ENCODE measurements at regions not wholly inside any gene's neighbourhood (a gene's known extent, or its start where the extent isn't known, plus 50 kb on each side); places are given as distances from the start of the nearest gene placed in this dataset.
"Not testable (repeated sequence)": the region's sequence is repeated elsewhere in the genome, so short reads cannot be mapped to it uniquely, and the experiment has no call there.

- no peaks in the 10 kb centered on the region for H3K36me3 ChIP-seq (ENCODE audit: control insufficient read depth in 3 of 3, insufficient read depth in 3 of 3, low read length in 3 of 3)
- H3K4me1 ChIP-seq (ENCODE audit: control insufficient read depth in 3 of 3, insufficient read depth in 3 of 3, low read length in 3 of 3): no peaks in the 10 kb centered on the region
- no peaks in the 10 kb centered on the region for H3K9me3 ChIP-seq (ENCODE audit: control insufficient read depth in 3 of 3, low read length in 3 of 3)
- peaks cover 0 to 29% (median 17%) of the 10 kb centered on the region in 3 donors for H3K27me3 ChIP-seq (ENCODE audit: control insufficient read depth in 3 of 3, insufficient read depth in 3 of 3, low read length in 3 of 3)
- no peak overlapping the region for H3K9ac ChIP-seq (ENCODE audit: low read depth in 1 of 3, low read length in 3 of 3)
- no peak overlapping the region for H3K27ac ChIP-seq (ENCODE audit: low read depth, low read length)
- H3K4me3 ChIP-seq (ENCODE audit: low read length in 3 of 3): no peak overlapping the region
These were observed 106.3 kb upstream of the IRX1 start for GRCh38 chr5:3489239-3489843.

DNA sequence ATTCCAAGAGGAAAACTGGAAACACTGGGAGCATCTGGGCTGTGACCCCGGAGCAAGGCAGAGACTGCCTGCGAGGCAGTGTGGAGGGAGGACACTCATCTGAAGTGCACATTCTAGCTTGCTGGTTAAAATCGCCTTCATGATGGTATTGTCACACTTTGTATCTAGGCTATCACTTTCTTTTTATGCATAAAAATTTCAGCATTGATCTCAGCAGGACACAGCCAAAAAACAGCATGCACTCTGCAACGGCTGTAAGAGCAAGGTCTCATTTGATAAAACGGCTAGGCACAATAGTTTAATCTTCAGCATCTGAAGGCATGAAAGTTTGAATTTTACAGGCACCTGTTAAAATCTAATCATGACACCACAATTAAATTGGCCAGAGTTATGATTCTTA is 110.8 kb upstream of the IRX1 start:
- Histone ChIP-seq H3K4me1 (ENCODE audit: control insufficient read depth in 3 of 3, insufficient read depth in 3 of 3, low read length in 3 of 3) (no peaks in the 10 kb centered on the region), H3K27me3 (ENCODE audit: control insufficient read depth in 3 of 3, insufficient read depth in 3 of 3, low read length in 3 of 3) (peaks cover 0 to 19% (median 10%) of the 10 kb centered on the region in 3 donors), H3K36me3 (ENCODE audit: control insufficient read depth in 3 of 3, insufficient read depth in 3 of 3, low read length in 3 of 3) (no peaks in the 10 kb centered on the region), H3K27ac (ENCODE audit: low read depth, low read length) (no peak overlapping the region), H3K4me3 (ENCODE audit: low read length in 3 of 3) (no peak overlapping the region), H3K9ac (ENCODE audit: low read depth in 1 of 3, low read length in 3 of 3) (no peak overlapping the region), H3K9me3 (ENCODE audit: control insufficient read depth in 3 of 3, low read length in 3 of 3) (no peaks in the 10 kb centered on the region)

- H3K36me3 ChIP-seq (ENCODE audit: control insufficient read depth in 3 of 3, insufficient read depth in 3 of 3, low read length in 3 of 3): no peaks in the 10 kb centered on the region
- H3K4me3 ChIP-seq (ENCODE audit: low read length in 3 of 3): no peak overlapping the region
- H3K4me1 ChIP-seq (ENCODE audit: control insufficient read depth in 3 of 3, insufficient read depth in 3 of 3, low read length in 3 of 3): no peaks in the 10 kb centered on the region
- no peaks in the 10 kb centered on the region for H3K9me3 ChIP-seq (ENCODE audit: control insufficient read depth in 3 of 3, low read length in 3 of 3)
- no peaks in the 10 kb centered on the region for H3K27me3 ChIP-seq (ENCODE audit: control insufficient read depth in 3 of 3, insufficient read depth in 3 of 3, low read length in 3 of 3)
- no peak overlapping the region for H3K9ac ChIP-seq (ENCODE audit: low read depth in 1 of 3, low read length in 3 of 3)
- no peak overlapping the region for H3K27ac ChIP-seq (ENCODE audit: low read depth, low read length)
These were observed 114.5 kb upstream of the IRX1 start for GRCh38 chr5:3481175-3481574.

- no peaks in the 10 kb centered on the region for H3K9me3 ChIP-seq (ENCODE audit: control insufficient read depth in 3 of 3, low read length in 3 of 3)
- H3K4me1 ChIP-seq (ENCODE audit: control insufficient read depth in 3 of 3, insufficient read depth in 3 of 3, low read length in 3 of 3): no peaks in the 10 kb centered on the region
- no peaks in the 10 kb centered on the region for H3K27me3 ChIP-seq (ENCODE audit: control insufficient read depth in 3 of 3, insufficient read depth in 3 of 3, low read length in 3 of 3)
- no peaks in the 10 kb centered on the region for H3K36me3 ChIP-seq (ENCODE audit: control insufficient read depth in 3 of 3, insufficient read depth in 3 of 3, low read length in 3 of 3)
- no peak overlapping the region for H3K9ac ChIP-seq (ENCODE audit: low read depth in 1 of 3, low read length in 3 of 3)
- H3K27ac ChIP-seq (ENCODE audit: low read depth, low read length): no peak overlapping the region
- no peak overlapping the region for H3K4me3 ChIP-seq (ENCODE audit: low read length in 3 of 3)
These were observed 120.0 kb upstream of the IRX1 start for GRCh38 chr5:3475674-3476073.

DNA sequence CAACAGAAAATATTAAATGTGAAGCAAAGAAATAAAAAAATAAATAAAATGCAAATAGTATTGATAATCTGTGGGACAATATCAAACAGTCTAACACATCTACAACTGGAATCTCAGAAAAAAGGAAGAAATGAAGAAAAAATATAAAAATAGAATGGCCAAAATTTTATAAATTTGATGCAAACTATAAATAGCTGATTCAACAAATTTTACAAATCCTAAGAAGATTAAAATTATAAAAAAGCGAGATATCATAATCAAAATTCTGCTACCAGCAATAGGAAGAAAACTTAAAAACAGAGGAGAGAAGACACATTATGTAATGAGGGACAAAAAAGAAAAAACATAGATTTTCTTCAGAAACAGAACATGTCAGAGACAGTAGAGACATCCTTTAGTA is 129.2 kb upstream of the IRX1 start:
- no peaks in the 10 kb centered on the region for H3K4me1 ChIP-seq (ENCODE audit: control insufficient read depth in 3 of 3, insufficient read depth in 3 of 3, low read length in 3 of 3)
- no peak overlapping the region for H3K9ac ChIP-seq (ENCODE audit: low read depth in 1 of 3, low read length in 3 of 3)
- no peaks in the 10 kb centered on the region for H3K27me3 ChIP-seq (ENCODE audit: control insufficient read depth in 3 of 3, insufficient read depth in 3 of 3, low read length in 3 of 3)
- H3K4me3 ChIP-seq (ENCODE audit: low read length in 3 of 3): no peak overlapping the region
- no peak overlapping the region for H3K27ac ChIP-seq (ENCODE audit: low read depth, low read length)
- no peaks in the 10 kb centered on the region for H3K9me3 ChIP-seq (ENCODE audit: control insufficient read depth in 3 of 3, low read length in 3 of 3)
- H3K36me3 ChIP-seq (ENCODE audit: control insufficient read depth in 3 of 3, insufficient read depth in 3 of 3, low read length in 3 of 3): no peaks in the 10 kb centered on the region

DNA sequence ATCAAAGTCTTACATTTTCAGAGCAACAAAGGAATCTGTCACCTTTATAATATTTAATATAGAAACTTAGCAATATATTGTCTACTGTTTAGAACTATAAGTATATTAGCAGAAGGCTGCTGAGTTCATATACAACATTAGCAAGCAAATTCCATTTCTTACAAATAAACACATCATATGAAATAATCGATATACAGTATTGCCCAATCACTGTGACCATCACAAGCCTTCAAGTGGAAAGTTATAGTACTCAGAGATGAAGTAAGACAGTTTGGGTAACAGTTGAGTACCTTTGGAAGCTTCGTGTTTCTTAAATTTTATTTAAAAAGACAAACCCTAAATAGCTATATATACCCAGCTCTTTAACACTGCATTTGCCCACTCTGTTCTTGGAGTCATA is 135.2 kb upstream of the IRX1 start:
- no peaks in the 10 kb centered on the region for H3K9me3 ChIP-seq (ENCODE audit: control insufficient read depth in 3 of 3, low read length in 3 of 3)

DNA sequence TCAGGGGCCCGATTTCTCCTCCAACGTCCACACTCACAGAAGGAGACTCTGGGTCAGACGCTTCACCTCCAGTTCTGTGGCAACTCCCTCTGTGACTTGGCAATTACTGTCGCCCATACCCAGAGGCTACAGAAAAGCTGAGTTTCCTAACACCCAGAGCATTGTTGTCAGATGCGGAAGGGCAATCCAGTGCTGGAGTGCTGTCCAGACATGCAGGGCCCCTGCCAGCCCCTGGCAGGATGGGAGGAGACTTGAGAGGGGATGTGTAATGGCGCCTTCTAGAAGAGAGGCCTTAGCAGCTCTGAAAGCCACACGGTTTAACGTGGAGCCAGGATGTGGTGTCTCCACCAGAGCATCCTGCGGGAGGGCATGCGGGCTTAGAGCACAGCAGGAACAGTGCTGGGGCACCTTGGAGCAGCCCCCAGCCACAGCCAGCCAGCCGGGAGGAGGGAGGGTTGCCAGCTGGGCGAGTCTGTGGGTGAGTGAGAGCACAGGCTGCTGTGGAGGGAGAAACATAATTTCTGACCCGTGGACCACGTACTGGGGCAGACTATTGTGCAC is 139.4 kb upstream of the IRX1 start:
- peaks cover 0 to 3% (median 0%) of the 10 kb centered on the region in 3 donors for H3K9me3 ChIP-seq (ENCODE audit: control insufficient read depth in 3 of 3, low read length in 3 of 3)
- no peaks in the 10 kb centered on the region for H3K4me1 ChIP-seq (ENCODE audit: control insufficient read depth in 3 of 3, insufficient read depth in 3 of 3, low read length in 3 of 3)
- no peak overlapping the region for H3K4me3 ChIP-seq (ENCODE audit: low read length in 3 of 3)
- H3K27me3 ChIP-seq (ENCODE audit: control insufficient read depth in 3 of 3, insufficient read depth in 3 of 3, low read length in 3 of 3): peaks cover 0 to 2% (median 0%) of the 10 kb centered on the region in 3 donors
- no peak overlapping the region for H3K9ac ChIP-seq (ENCODE audit: low read depth in 1 of 3, low read length in 3 of 3)
- no peaks in the 10 kb centered on the region for H3K36me3 ChIP-seq (ENCODE audit: control insufficient read depth in 3 of 3, insufficient read depth in 3 of 3, low read length in 3 of 3)
- no peak overlapping the region for H3K27ac ChIP-seq (ENCODE audit: low read depth, low read length)

More for the DNA sequence above, 135.2 kb upstream of the IRX1 start:
- Histone ChIP-seq H3K9ac (ENCODE audit: low read depth in 1 of 3, low read length in 3 of 3) (no peak overlapping the region), H3K27ac (ENCODE audit: low read depth, low read length) (no peak overlapping the region), H3K36me3 (ENCODE audit: control insufficient read depth in 3 of 3, insufficient read depth in 3 of 3, low read length in 3 of 3) (no peaks in the 10 kb centered on the region), H3K4me1 (ENCODE audit: control insufficient read depth in 3 of 3, insufficient read depth in 3 of 3, low read length in 3 of 3) (no peaks in the 10 kb centered on the region), H3K27me3 (ENCODE audit: control insufficient read depth in 3 of 3, insufficient read depth in 3 of 3, low read length in 3 of 3) (peaks cover 0 to 2% (median 0%) of the 10 kb centered on the region in 3 donors), H3K4me3 (ENCODE audit: low read length in 3 of 3) (no peak overlapping the region)

GRCh38 chr5:3454028-3454427 is 141.6 kb upstream of the IRX1 start:
- not testable (repeated sequence) for H3K27me3 ChIP-seq (ENCODE audit: control insufficient read depth in 3 of 3, insufficient read depth in 3 of 3, low read length in 3 of 3); H3K36me3 ChIP-seq (ENCODE audit: control insufficient read depth in 3 of 3, insufficient read depth in 3 of 3, low read length in 3 of 3); H3K4me3 ChIP-seq (ENCODE audit: low read length in 3 of 3); H3K4me1 ChIP-seq (ENCODE audit: control insufficient read depth in 3 of 3, insufficient read depth in 3 of 3, low read length in 3 of 3); H3K9me3 ChIP-seq (ENCODE audit: control insufficient read depth in 3 of 3, low read length in 3 of 3); H3K27ac ChIP-seq (ENCODE audit: low read depth, low read length); H3K9ac ChIP-seq (ENCODE audit: low read depth in 1 of 3, low read length in 3 of 3)

GRCh38 chr5:3452622-3453021 is 143.0 kb upstream of the IRX1 start:
- no peak overlapping the region for H3K4me3 ChIP-seq (ENCODE audit: low read length in 3 of 3)
- peaks cover 0 to 2% (median 0%) of the 10 kb centered on the region in 3 donors for H3K27me3 ChIP-seq (ENCODE audit: control insufficient read depth in 3 of 3, insufficient read depth in 3 of 3, low read length in 3 of 3)
- H3K9me3 ChIP-seq (ENCODE audit: control insufficient read depth in 3 of 3, low read length in 3 of 3): peaks cover 0 to 3% (median 0%) of the 10 kb centered on the region in 3 donors
- H3K36me3 ChIP-seq (ENCODE audit: control insufficient read depth in 3 of 3, insufficient read depth in 3 of 3, low read length in 3 of 3): no peaks in the 10 kb centered on the region
- no peak overlapping the region for H3K9ac ChIP-seq (ENCODE audit: low read depth in 1 of 3, low read length in 3 of 3)
- no peaks in the 10 kb centered on the region for H3K4me1 ChIP-seq (ENCODE audit: control insufficient read depth in 3 of 3, insufficient read depth in 3 of 3, low read length in 3 of 3)
- no peak overlapping the region for H3K27ac ChIP-seq (ENCODE audit: low read depth, low read length)

DNA sequence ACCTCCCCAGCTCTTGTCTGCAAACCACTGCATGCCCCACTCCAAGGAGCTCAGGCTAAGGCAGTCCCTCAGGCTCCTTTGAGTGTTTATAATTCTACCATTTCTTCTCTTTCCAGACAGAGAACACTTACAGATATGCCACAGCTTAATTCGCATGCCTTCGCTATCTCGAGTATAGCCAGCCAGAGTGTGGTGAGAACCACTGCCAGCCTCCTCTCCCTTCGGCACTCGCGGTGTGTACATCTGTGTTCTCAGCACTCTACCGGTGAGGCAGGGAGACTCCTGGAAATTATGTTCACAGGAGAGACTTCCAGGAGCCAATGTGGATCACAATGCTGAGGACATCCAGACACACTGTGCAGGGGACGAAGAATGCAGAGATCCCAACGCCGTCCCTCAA is 143.7 kb upstream of the IRX1 start:
- Histone ChIP-seq H3K9me3 (ENCODE audit: control insufficient read depth in 3 of 3, low read length in 3 of 3) (peaks cover 0 to 3% (median 3%) of the 10 kb centered on the region in 3 donors), H3K4me1 (ENCODE audit: control insufficient read depth in 3 of 3, insufficient read depth in 3 of 3, low read length in 3 of 3) (no peaks in the 10 kb centered on the region), H3K36me3 (ENCODE audit: control insufficient read depth in 3 of 3, insufficient read depth in 3 of 3, low read length in 3 of 3) (no peaks in the 10 kb centered on the region), H3K9ac (ENCODE audit: low read depth in 1 of 3, low read length in 3 of 3) (no peak overlapping the region), H3K27ac (ENCODE audit: low read depth, low read length) (no peak overlapping the region), H3K27me3 (ENCODE audit: control insufficient read depth in 3 of 3, insufficient read depth in 3 of 3, low read length in 3 of 3) (peaks cover 0 to 2% (median 0%) of the 10 kb centered on the region in 3 donors), H3K4me3 (ENCODE audit: low read length in 3 of 3) (no peak overlapping the region)

All from skeletal muscle tissue (tissue), 3 donors.